Occipital lobe (tissue), 1 donor: ENCODE measurements at regions not wholly inside any gene's neighbourhood (a gene's known extent, or its start where the extent isn't known, plus 50 kb on each side); places are given as distances from the start of the nearest gene placed in this dataset.

Experiments
- DNase-seq: peaks from one replicate; lab custom pipeline; 2025; lab: John Stamatoyannopoulos, UW

DNA sequence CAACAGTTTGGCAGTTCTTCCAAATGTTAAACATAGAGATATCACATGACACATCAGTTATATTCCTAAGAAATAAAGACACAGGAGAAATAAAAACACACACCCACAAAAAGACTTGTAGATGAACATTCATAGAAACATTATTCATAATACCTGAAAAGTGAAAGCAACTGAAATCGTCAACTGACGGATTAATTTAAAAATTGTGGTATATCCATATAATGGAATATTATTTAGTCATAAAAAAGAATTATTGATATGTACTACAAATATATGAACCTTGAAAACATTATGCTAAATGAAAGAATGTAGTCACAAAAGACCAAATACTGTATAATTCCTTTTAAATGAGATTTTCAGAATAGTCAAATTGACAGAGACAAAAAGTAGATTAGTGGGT, 330.2 kb upstream of the CD180 start:
- DNase-seq, result no peak

DNA sequence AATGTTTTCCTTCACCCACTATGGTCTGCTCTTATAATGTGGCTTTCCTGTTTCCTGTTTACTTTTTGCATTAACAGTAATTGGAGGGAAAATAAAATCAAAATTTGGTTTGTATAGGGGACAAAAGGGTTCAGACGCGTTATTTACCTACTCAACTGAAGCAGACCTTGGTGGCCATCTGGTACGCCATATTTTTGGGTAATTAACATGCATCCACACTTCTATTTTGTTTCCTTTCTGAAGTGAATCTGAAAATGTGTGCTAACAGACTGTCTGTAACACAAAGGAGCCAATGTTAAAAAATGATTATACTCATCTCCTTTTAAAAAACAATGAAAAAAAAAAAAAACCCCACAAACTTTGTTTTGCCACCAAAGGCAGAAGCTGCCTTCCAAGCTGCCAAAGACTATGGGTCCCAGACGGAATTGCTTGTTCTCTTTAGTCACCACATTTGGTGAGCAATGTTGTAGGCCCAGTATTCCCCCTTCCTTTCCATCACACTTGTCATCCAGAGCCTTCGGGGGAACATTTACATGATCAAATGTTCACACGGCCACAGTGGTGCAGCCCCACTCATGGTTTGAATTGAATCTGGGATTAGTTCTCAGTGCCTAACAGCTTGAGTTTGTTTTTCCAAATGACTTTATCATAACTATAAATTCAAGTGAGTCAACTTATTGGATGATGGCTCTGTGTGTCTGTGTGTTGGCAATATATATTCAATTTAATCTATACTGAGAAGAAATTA, 323.7 kb upstream of the CD180 start:
- DNase-seq, result no peak

DNA sequence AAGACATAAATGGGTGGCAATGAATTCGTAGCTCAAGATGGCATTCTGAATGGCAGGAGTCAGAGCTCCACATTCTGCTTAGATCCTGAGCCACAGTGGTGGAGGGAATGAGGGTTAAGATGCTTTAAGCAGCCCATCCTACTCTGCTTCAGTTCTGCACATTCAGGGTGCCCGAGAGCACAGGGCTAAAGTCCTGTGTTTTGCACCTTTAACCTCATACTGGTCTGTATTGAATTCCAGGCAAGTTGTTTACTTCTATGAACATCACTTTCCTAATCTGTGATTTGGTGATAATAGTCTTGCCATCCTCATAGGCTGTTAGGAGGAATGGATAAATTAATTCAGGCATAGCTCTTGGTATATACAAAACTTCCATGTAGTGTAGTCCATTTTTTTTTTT, 321.6 kb upstream of the CD180 start:
- no peak for DNase-seq

DNA sequence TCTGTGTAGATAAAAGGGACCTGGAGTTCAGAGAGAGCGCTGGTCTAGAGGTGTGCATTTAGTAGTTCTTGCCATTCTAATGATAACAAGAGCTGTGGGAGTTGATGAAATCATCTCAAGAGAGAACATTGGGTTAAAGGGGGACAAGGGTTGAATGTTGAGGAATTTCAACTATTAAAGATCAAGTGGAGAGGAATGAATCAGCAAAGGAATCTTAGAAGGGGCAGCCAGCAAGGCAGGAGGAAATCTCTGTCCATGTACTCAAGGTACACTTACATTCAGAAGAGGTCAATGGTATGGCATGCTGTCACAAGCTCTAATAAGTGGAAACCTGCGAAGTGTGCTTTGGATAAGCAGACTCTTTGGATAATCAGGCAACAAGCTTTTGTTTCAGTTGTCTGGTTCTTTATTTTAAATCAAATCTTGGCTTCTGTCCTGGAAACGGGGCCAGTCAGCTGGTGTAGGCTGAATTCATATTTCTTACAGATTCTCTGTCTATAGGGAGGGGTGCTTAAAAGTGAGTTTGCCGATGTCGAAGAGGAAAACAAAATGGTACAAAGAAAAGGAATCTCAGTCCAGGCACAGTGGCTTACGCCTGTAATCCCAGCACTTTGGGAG, 320.5 kb upstream of the CD180 start:
- no peak for DNase-seq

DNA sequence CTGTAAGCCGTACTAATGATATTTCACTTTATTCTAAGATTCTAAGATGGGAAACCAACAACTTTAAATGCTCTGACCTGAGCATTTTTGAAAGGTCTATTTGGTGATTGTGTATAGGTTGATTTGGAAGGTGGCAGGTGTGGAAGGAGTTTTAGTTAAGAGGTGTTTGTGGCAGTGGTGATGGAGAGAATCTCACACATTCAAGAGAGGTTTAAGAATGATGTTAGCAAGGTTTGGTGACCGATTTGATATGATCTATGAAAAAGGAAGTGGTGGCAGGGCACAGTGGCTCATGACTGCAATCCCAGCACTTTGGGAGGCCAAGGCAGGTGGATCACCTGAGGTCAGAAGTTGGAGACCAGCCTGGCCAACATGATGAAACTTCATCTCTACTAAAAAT, 319.2 kb upstream of the CD180 start:
- no peak for DNase-seq

DNA sequence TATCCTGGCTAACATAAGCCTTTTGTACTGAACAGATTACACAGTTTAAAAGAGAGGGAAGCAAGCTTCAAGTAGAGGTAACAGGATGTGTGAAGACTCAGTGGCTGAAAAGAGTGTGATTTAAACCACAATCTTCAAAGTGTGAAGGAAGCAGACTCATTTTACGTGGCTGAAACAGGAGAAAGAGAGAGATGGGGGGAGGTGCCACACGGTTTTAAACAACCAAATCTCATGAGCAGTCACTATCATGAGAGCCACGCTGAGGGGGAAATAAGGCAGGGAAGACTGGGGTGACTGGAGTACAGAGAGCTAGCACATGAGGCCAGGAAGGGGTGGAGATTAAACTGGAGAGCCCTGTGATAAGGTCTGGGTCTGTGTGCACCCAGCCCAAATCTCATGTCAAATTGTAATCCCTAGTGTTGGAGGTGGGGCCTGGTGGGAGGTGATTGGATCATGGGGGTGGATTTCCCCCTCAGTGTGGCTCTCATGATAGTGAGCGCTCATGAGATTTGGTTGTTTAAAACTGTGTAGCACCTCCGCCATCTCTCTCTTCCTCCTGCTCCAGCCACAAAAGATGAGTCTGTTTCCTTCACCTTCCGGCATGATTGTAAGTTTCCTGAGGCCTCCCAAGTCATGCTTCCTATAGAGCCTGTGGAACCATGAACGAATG, 318.6 kb upstream of the CD180 start:
- DNase-seq, result no peak

DNA sequence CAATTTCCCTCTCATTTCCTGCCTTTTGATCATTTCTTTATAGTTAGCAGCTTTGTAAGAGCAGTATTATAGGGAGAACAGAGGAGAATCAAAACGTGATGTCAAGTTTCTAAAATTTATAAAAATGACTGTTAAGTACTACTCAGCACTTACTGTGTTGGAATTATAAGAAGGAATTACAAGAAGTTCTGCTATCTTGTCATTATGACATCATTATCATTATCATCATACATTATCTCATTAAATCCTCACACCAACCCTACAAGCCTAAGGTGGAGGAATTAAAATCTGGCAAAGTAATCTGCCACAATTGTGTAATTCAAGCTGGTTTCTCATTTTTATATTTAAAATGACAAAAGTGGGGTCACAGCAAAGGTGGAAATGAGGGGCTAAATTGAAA, 316.2 kb upstream of the CD180 start:
- no peak for DNase-seq

DNA sequence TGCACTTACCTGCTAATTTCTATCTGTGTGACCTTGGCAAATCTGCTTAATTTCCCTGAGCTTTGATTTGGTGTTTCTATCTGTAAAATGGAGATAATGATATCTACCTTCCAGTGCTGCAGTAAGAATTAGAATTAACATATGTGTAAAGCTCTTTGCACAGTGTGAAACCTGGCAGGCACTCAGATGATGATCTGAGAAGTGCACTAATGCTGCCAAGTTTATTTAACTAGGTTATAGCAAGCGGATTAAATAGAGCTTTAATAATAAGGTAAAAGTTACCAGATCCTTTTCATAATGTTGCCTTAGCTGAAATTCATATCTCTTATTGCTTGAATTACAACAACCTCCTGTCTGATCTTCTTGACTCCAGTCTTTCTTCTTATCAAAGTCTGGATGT, 315.3 kb upstream of the CD180 start:
- no peak for DNase-seq

DNA sequence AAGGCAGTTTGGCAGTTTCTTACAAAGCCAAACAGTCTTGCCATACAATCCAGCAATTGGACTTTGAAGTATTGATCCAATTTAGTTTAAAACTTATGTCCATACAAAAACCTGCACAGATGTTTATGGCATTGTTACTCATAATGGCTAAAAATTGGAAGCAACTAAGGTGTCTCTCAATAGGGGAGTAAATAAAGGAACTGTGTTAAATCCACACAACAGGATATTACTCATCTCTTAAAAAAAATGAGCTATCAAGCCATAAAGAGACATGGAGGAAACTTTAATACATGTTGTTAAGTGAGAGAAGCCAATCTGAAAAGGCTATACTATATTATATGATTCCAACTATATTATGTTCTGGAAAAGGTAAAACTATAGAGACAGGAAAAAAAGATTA, 313.6 kb upstream of the CD180 start:
- DNase-seq, result no peak

DNA sequence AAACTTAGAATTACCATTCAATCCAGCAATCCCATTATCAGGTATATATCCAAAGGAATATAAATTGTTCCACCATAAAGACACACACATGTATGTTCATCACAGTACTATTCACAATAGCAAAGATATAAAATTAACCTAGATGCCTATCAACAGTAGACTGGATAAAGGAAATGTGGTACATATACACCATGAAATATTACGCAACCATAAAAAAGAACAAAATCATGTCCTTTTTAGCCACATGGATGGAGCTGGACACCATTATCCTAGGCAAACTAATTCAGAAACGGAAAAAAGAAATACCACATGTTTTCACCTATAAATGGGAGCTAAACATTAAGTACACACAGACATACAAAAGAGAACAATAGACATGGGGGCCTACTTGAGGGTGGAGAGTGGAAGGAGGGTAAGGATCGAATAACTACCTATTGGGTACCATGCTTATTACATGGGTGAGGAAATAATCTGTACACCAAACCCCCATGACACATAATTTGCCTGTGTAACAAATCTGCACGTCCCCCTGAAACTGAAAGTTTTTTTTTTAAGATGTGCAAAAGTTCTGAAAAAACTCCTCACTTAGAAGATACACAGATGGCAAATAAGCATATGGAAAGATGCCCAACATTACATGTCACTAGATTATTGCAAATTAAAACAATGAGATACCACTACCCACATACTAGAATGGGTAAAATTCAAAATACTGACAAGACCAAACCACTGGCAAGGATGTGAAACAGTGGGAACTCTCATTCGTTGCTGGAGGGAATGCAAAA, 313.0 kb upstream of the CD180 start:
- DNase-seq, result no peak

DNA sequence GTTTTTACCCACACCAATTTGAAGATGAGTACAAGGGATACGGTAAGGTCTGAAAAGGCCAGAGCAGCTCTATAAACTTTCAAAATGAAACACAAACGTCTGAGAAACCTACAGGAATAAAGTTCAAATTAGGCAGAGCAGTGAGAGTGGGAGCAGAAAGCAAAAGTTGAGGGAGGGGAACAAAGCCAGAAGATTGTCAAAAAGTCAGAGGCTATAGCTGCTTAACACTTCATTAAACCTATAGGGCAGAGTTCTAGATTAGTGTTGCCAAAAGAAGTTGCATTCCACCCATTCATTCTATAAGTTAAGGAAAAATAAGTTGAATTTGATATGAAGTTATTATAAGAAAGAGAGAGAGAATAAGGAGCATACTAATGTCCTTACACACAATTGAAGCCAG, 309.6 kb upstream of the CD180 start:
- no peak for DNase-seq

DNA sequence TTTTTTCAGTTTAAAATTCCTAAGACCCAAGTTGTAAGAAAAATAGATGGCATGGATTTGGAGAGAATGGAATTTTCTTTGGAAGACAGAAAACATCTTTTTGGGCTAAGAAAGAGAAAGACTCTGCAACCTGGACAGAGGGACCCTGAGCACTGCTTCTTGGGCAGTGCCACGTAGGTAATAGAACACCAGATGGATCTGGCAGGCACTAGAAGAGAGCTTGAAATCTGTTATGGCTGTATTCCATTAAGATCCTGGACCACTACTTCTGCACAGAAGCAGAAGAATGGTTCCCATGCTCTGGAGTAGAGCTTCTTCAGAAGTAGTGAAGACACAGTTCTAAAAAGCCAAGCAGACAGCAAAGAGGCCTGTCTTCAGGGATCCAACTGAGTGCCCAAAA, 306.4 kb upstream of the CD180 start:
- no peak for DNase-seq

DNA sequence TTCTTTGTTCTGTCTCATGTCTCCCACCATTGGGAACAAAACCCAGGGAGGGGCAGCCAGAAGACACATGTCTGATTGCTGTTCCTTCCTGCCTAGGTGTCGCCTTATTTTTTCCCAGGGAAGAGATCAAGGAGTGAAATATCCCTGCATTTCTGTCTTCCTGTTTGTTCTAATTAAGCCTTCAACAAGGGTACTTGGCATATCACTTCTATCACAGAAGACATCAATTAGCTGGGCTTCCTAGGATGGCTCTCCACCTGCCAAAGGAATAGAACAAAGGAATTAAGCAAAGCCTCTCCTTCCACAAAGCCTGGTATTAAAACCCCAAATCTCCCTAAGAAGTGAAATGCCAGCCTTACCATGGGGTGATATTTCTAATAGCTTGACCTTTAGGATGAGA, 299.5 kb upstream of the CD180 start:
- DNase-seq, result no peak

DNA sequence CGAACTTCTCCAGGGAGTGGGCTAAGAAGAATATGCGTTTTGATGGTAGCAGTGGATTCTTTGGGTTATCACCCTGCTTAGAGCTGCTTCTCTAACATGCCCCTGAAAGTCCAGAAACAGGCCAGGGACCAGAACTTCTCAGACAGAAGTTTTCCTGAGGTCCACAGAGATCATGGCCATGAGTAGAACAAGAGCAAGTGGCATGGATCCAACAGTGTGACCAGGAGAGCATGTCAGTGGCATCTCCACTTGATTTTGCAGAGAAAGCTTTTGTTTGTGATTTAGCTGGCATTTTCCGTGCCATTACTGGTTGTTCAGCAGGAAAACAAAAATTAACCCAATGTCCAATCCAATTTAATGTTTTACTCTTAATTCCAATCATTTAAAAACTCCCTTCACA, 298.5 kb upstream of the CD180 start:
- no peak for DNase-seq

DNA sequence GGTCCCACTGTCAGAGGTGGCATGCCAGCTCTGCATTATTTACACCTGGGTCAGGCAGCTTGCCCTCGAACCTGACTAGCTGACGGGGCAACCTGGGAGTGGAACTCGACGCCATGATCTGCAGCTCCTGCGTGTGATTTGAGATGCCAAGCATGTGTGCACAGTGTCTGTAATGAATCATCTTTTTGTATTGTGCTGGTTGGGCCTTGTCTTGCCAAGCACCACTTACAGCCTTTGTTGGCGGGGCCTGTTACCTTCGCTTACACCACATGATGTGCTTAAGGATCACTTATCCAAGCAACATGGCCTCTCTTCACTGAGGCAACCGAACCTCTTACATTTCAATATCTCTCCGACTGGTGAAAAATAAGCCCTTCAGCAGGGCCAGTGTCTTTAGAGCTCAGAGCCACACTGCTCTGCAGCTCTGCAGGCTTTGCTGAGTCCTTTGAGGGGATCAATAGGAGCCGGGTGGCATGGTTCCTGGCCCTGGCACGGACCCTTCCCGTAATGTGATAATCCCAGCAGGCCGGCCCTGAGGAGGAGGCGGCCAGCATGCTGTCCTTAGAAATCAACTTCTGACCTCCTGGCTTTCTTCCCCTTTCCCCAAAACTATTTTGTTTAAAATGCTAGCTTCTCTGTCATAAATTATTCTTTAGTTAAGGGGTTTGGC, 297.7 kb upstream of the CD180 start:
- DNase-seq, result peak; percentile 8

DNA sequence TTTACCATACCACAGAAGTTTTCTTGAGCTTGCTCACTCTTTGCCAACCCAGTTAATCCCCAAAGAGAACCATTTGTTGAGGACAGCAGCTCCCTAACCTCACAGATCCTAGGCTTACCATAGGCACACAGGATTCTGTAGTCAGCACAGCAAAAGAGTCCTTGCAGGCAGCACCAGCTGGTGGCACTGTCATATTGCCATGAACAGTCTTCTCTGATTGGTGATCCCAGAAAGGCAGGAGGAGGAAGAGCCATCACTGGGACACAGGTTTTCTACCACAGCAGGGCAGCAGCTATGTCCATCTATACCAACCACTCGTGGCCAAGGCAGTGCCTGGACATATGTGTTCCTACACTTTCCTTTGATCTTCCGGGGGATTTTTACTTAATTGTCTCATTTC, 297.1 kb upstream of the CD180 start:
- DNase-seq, result peak; percentile 44

DNA sequence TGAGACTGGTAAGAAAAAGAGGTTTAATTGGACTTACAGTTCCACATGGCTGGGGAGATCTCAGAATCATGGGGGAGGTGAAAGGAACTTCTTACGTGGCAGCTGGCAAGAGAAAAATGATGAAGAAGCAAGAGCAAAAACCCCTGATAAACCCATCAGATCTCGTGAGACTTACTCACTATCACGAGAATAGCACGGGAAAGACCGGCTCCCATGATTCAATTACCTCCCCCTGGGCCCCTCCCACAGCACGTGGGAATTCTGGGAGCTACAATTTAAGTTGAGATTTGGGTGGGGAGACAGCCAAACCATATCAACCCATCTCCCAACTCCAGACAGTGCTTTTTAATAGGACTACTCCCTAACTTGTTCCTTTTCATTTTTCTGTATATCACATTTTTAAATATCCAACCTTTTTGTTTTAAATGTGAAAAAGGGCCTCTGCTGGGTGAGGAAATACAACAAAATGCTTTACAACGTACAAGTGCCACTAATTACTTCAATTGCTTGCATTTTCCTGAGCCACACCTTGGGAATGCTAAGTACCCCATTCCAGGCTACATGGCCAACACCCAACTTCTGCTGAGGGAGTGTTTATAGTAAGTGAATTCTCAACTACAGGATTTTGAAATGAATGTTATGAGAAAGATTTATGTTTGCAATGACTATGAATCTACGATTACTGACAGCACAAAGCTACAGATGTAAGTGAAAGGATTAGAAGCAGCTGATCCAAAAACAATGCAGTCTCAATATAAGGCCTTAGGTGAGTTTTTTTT, 294.1 kb upstream of the CD180 start:
- DNase-seq, result no peak

DNA sequence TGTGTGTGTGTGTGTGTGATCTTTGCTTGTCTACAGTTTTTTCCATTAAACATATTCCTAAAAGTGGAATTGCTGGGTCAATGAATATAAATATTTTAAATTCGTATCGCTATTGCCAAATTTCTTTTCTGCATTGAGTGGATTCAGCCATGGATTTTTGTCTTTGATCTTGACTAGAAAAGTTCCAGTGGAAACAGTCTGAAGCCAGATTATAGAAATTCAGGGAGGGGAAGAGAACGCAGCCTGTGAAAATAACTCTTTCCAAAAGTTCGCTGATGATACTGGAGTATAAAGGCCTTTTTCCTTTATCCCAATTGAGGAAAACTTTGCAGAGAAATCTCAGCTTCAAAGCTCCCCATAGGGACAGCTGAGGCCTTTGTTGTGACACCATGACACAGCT, 292.3 kb upstream of the CD180 start:
- DNase-seq, result no peak

DNA sequence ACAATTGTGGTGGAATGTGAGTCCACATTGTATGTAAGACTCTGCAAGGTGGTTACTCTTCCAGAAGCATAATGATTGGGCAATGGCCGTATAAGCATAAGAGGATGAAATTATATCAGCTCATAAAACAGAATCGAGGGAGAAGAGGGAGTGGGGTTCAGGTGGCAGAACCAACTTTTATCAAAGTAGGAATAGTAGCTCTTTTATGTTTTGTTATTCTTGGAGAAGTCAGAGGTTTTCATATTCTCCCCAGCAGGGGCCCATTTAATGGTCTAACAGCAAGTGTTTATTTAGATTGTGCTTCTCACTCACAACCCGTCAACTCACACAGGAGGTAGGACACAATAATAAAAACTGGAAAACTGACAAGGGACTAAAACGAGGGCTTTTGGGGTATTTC, 291.3 kb upstream of the CD180 start:
- DNase-seq, result no peak

DNA sequence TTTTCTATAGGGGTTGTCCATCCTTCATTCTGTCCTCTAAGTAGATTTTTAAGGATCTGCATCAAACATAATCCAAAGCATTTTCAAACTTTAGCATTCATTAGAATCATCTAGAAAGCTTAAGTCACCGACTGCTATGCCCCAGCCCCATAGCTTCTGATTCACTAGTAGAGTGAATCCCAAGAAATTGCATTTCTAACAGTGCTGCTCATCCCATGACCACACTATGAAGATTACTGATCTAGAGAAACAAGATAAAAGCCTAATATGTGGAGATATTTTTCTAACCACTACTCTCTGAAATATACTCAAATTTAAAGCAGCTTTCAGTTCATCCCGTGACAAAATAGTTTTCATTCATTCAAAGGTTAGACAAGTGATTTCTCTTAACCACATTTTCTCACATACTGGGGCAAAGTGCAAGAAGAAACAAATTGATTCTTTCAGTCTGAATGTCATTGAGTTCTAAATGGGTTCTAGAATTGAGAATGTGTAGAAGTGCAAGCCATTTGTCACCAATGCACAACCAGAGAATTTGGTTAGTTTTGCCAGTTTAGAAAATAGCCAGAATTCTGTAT, 286.9 kb upstream of the CD180 start:
- DNase-seq, result no peak

DNA sequence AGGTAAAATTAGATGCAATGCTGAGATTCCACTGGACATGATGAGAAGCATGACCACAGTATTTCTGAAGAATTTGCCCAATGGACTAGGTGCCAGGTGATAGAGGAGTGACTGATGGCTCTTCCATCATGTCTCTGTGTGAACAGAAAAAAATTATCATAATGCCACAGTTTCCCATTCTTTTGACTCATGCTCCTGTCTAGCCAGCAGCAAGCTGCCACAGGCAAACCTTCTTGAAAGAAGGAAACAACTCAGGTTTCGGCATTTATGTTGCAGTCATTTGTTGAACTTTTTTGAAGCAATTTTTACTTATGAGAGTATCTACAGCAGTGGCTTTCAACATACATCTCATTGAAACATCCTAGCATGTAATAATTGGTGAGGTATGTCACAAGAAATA, 284.8 kb upstream of the CD180 start:
- DNase-seq, result no peak
